Tibial nerve (tissue), 4 donors: ENCODE measurements at regions not wholly inside any gene's neighbourhood (a gene's known extent, or its start where the extent isn't known, plus 50 kb on each side); places are given as distances from the start of the nearest gene placed in this dataset.
"Not testable (repeated sequence)": the region's sequence is repeated elsewhere in the genome, so short reads cannot be mapped to it uniquely, and the experiment has no call there.

Source experiments
- CTCF ChIP-seq, 5 experiments: fragments of 200-600 bp in 3 of 5; fragments of 450-650 bp in 2 of 5; sonication (generic) in 3 of 5; IDR thresholded peaks; one replicate each; pipeline ENCODE4 v1.5.1; 2016 to 2019; ENCODE audit warnings: antibody characterized with exemption in 5 of 5, mild to moderate bottlenecking in 3 of 5, moderate library complexity in 2 of 5
- EP300 ChIP-seq, 2 donors: sonication (generic); formaldehyde crosslinking; IDR thresholded peaks; one replicate each; pipeline ENCODE4 v1.6.1; 2017; ENCODE audit warnings: antibody characterized with exemption in 2 of 2, mild to moderate bottlenecking in 1 of 2
- POLR2A ChIP-seq, 2 donors: fragments of 450-650 bp; IDR thresholded peaks; one replicate each; pipeline ENCODE4 v1.6.1; 2017; ENCODE audit warnings: antibody characterized with exemption in 2 of 2, mild to moderate bottlenecking in 2 of 2, moderate library complexity in 2 of 2

DNA sequence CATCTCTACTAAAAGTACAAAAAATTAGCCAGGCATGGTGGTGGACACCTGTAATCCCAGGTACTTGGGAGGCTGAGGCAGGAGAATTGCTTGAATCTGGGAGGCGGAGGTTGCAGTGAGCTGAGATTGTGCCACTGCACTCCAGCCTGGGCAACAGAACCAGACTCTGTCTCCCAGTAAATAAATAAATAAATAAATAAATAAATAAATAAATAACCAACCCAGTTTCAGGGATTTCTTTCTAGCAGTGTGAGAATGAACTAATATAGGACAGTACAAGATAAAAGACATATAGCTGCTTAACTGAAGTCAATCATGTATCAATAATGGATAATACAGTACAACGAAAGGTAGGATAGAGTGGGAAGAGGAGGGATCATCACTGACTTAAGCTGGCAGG lies 113.3 kb upstream of the NRXN3 start:
- not testable (repeated sequence) for TF ChIP-seq CTCF, POLR2A, EP300 (IDR thresholded peaks at IDR 0.05)
